ENCODE measurements at regions not wholly inside any gene's neighbourhood (a gene's known extent, or its start where the extent isn't known, plus 50 kb on each side); places are given as distances from the start of the nearest gene placed in this dataset.

- no peaks in the 10 kb centered on the region for H3K27me3 Mint-ChIP-seq
- H3K36me3 Mint-ChIP-seq, result no peaks in the 10 kb centered on the region
- no peak overlapping the region for H3K4me3 Mint-ChIP-seq
- H3K9me3 Mint-ChIP-seq, result peaks cover 8% of the 10 kb centered on the region
- H3K4me1 Mint-ChIP-seq, result no peaks in the 10 kb centered on the region
- no peak for ATAC-seq
- no peak overlapping the region for H3K27ac Mint-ChIP-seq
These were observed 156.3 kb downstream of the IRS1 start for GRCh38 chr2:226643030-226643945.

- Mint-ChIP-seq H3K27me3 (no peaks in the 10 kb centered on the region), H3K4me1 (no peaks in the 10 kb centered on the region), H3K4me3 (no peak overlapping the region), H3K27ac (no peak overlapping the region), H3K9me3 (peaks cover 8% of the 10 kb centered on the region), H3K36me3 (no peaks in the 10 kb centered on the region)
- ATAC-seq, result no peak
These were observed 158.6 kb downstream of the IRS1 start for GRCh38 chr2:226641008-226641407.

DNA sequence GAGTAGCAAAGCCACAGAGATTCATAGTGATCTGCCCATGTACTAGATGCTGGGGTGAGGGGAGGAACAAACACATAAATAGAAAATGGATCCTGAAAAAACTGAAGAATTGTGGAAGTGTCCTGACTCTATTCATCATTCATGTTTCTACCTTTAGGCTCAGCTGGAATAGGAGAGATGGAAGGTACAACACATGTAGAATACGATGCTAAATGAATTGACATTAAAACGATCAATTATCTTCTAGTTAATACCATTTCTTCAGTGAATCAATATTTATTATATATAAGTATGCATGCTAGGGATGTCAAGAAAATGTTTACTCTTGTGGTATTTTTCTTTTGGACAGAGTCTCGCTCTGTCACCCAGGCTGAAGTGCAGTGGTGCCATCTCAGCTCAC lies 159.1 kb downstream of the IRS1 start:
- no peaks in the 10 kb centered on the region for H3K36me3 Mint-ChIP-seq
- no peaks in the 10 kb centered on the region for H3K4me1 Mint-ChIP-seq
- H3K4me3 Mint-ChIP-seq, result no peak overlapping the region
- no peak overlapping the region for H3K27ac Mint-ChIP-seq
- no peak for ATAC-seq
- peaks cover 8% of the 10 kb centered on the region for H3K9me3 Mint-ChIP-seq
- H3K27me3 Mint-ChIP-seq, result no peaks in the 10 kb centered on the region

DNA sequence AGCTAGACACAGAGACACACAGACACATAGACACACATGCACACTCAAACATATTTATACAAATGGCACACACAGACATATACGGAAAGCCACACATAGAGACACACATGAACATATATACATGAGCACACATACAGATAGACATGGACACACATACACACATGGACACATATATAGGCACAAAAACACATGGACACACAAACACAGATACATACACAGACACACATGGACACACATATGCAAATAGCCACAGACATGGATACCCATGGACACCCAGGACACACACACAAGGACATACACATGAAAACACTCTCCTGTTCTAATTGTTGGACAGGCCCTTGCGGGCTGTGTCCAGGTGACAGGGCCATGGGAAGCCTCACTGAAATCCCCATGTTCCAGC lies 160.1 kb downstream of the IRS1 start:
- no peaks in the 10 kb centered on the region for H3K4me1 Mint-ChIP-seq
- no peak overlapping the region for H3K27ac Mint-ChIP-seq
- no peak for ATAC-seq
- peaks cover 8% of the 10 kb centered on the region for H3K9me3 Mint-ChIP-seq
- H3K4me3 Mint-ChIP-seq, result no peak overlapping the region
- H3K36me3 Mint-ChIP-seq, result no peaks in the 10 kb centered on the region
- H3K27me3 Mint-ChIP-seq, result no peaks in the 10 kb centered on the region

DNA sequence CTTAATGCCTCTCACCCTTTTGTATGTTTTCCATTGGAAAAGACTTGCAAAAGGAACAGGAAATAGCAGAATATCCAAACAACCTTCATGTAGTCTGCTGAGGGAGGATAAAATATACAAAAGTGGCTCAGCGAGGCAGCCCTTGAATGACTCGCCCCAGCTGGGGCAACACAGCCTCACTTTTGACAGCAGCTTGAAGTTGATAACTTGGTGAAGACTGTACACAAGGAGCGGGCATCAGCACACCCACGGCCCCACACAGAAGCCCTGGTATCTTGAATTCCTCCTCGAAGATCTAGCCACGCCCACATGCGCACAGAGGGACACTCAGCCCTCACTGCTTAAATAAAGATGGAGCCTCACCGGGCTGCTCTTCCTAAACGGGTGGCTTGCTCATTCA lies 161.0 kb downstream of the IRS1 start:
- no peak overlapping the region for H3K27ac Mint-ChIP-seq
- H3K4me1 Mint-ChIP-seq, result no peaks in the 10 kb centered on the region
- peak; percentile 25 for ATAC-seq
- H3K4me3 Mint-ChIP-seq, result no peak overlapping the region
- no peaks in the 10 kb centered on the region for H3K27me3 Mint-ChIP-seq
- peaks cover 8% of the 10 kb centered on the region for H3K9me3 Mint-ChIP-seq
- no peaks in the 10 kb centered on the region for H3K36me3 Mint-ChIP-seq

DNA sequence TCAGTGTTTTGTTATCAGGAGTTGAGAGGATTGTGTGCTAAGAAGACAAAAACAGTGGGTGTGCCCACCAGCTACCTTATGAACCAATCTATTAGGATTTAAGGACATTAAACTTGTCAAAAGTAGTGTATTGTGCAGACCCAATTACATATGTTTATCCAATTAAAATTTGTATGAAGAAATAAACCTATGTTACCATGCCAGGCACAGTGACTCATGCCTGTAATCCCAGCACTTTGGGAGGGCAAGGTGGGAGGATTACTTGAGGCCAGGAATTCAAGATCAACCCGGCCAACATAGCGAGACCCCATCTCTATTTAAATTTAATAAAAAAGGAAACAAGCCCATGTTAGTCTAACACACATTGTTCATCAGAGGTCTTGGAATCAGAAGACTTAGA lies 162.2 kb downstream of the IRS1 start:
- ATAC-seq, result no peak
- peaks cover 8% of the 10 kb centered on the region for H3K9me3 Mint-ChIP-seq
- no peaks in the 10 kb centered on the region for H3K27me3 Mint-ChIP-seq
- no peaks in the 10 kb centered on the region for H3K36me3 Mint-ChIP-seq
- H3K4me1 Mint-ChIP-seq, result no peaks in the 10 kb centered on the region
- H3K27ac Mint-ChIP-seq, result no peak overlapping the region
- H3K4me3 Mint-ChIP-seq, result no peak overlapping the region

GRCh38 chr2:226636586-226636985 lies 163.0 kb downstream of the IRS1 start:
- Mint-ChIP-seq H3K4me3 (no peak overlapping the region), H3K9me3 (peaks cover 8% of the 10 kb centered on the region), H3K4me1 (no peaks in the 10 kb centered on the region), H3K27me3 (no peaks in the 10 kb centered on the region), H3K27ac (no peak overlapping the region), H3K36me3 (no peaks in the 10 kb centered on the region)
- ATAC-seq, result no peak

DNA sequence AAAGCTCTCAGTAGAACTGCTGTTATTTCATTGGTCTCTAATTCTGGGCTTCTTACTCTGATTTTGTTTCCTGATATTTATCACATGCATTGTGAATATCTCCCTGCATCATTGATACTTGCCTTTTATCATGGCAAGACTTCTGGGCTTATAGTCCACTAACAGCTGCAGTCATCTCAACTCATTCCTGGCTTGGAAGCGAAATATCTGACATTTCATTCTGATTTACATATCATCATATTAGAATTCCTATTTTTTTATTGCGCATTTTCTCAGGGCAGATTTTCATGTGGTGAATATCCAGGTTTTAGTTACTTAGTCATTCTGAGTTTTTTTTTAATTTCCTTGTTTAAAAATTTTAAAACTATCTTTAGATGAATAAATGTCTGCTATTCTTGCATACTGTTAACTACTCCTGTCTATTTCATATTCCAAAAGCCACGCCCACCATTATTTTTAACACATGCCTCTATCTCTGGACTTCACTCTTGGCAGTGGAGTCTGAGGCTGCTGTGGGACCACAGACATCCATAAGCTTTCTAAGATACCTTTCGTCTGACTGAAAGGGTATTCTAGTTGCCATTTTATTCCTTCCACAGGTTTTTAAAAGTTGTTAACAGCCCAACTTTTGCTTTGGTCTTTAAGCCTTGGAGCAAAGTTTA lies 164.5 kb downstream of the IRS1 start:
- peaks cover 8% of the 10 kb centered on the region for H3K9me3 Mint-ChIP-seq
- H3K4me1 Mint-ChIP-seq, result no peaks in the 10 kb centered on the region
- no peak overlapping the region for H3K4me3 Mint-ChIP-seq
- H3K36me3 Mint-ChIP-seq, result no peaks in the 10 kb centered on the region
- no peak overlapping the region for H3K27ac Mint-ChIP-seq
- ATAC-seq, result no peak
- peaks cover 5% of the 10 kb centered on the region for H3K27me3 Mint-ChIP-seq

- ATAC-seq, result no peak
- Mint-ChIP-seq H3K36me3 (no peaks in the 10 kb centered on the region), H3K4me1 (no peaks in the 10 kb centered on the region), H3K4me3 (no peak overlapping the region), H3K27me3 (peaks cover 5% of the 10 kb centered on the region), H3K27ac (no peak overlapping the region), H3K9me3 (no peaks in the 10 kb centered on the region)
These were observed 167.9 kb downstream of the IRS1 start for GRCh38 chr2:226631671-226632070.

DNA sequence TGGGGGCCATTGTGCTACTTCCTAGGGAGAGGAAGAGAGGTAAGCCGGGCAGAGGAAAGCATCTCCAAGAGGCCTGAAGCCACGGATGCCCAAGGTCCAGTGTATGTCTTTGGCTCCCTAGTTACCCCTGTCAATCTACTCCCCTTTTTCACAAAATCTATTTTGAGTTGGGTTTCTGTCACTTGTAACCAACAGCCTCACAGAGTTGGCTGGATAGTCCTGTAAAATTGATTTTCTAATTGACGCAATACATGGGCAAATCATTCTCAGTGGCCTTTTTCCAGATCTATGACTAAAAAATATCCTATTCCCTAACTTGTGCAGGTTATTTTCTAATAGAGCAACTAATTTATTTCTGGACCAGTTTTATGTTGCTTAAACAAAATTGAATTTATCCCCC lies 168.4 kb downstream of the IRS1 start:
- Mint-ChIP-seq H3K36me3 (no peaks in the 10 kb centered on the region), H3K4me3 (no peak overlapping the region), H3K27ac (no peak overlapping the region), H3K27me3 (peaks cover 5% of the 10 kb centered on the region), H3K4me1 (no peaks in the 10 kb centered on the region), H3K9me3 (no peaks in the 10 kb centered on the region)
- ATAC-seq, result no peak

DNA sequence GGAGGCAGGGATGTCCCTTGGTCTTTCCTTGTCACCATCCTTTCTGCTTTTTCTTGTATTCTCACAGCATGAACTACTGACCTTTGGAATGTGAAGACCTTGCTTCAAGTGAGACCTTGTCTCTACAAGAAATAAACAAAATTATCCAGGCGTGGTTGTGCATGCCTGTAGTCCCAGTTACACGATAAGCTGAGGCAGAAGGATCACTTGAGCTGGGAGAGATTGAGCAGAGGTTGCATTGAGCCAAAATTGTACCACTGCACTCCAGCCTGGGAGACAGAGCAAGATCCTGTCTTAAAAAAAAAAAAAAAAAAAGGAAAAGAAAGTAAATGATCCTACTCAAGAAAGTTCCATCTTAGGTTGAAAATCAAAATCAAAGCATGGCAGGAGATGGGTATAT lies 173.7 kb downstream of the IRS1 start:
- peaks cover 13% of the 10 kb centered on the region for H3K27me3 Mint-ChIP-seq

GRCh38 chr2:226623587-226624368 lies 175.8 kb downstream of the IRS1 start:
- ATAC-seq, result no peak
- no peaks in the 10 kb centered on the region for H3K9me3 Mint-ChIP-seq
- peaks cover 8% of the 10 kb centered on the region for H3K27me3 Mint-ChIP-seq
- no peak overlapping the region for H3K4me3 Mint-ChIP-seq
- no peaks in the 10 kb centered on the region for H3K4me1 Mint-ChIP-seq
- H3K27ac Mint-ChIP-seq, result no peak overlapping the region
- H3K36me3 Mint-ChIP-seq, result no peaks in the 10 kb centered on the region

More for the DNA sequence above, 173.7 kb downstream of the IRS1 start:
- no peaks in the 10 kb centered on the region for H3K36me3 Mint-ChIP-seq
- H3K4me1 Mint-ChIP-seq, result no peaks in the 10 kb centered on the region
- no peak overlapping the region for H3K27ac Mint-ChIP-seq
- ATAC-seq, result no peak
- no peak overlapping the region for H3K4me3 Mint-ChIP-seq
- H3K9me3 Mint-ChIP-seq, result no peaks in the 10 kb centered on the region

DNA sequence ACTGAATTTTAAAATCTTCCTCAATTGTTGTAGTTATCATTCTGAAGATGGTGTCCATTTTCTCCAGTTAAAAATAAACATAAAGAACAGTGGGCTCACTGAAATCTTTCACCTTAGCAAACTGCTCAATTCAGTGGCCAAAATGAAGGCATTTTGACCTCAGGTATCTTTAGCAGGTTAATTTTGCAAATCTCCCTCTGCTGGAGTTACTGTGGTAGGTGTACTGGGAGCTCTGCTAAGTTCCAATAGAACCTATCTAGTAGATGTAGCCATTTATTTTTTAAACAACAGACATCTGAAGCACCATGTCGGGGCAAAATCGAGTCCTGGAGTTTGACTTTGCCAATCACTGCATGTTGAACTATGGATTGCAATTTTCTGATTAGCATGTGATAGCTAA lies 177.1 kb downstream of the IRS1 start:
- Mint-ChIP-seq H3K9me3 (no peaks in the 10 kb centered on the region), H3K27ac (no peak overlapping the region), H3K27me3 (peaks cover 8% of the 10 kb centered on the region), H3K4me3 (no peak overlapping the region), H3K36me3 (no peaks in the 10 kb centered on the region), H3K4me1 (no peaks in the 10 kb centered on the region)
- ATAC-seq, result no peak

GRCh38 chr2:226620176-226620575 lies 179.4 kb downstream of the IRS1 start:
- Mint-ChIP-seq H3K36me3 (no peaks in the 10 kb centered on the region), H3K9me3 (no peaks in the 10 kb centered on the region), H3K27ac (no peak overlapping the region), H3K27me3 (peaks cover 8% of the 10 kb centered on the region), H3K4me3 (no peak overlapping the region), H3K4me1 (no peaks in the 10 kb centered on the region)
- no peak for ATAC-seq

DNA sequence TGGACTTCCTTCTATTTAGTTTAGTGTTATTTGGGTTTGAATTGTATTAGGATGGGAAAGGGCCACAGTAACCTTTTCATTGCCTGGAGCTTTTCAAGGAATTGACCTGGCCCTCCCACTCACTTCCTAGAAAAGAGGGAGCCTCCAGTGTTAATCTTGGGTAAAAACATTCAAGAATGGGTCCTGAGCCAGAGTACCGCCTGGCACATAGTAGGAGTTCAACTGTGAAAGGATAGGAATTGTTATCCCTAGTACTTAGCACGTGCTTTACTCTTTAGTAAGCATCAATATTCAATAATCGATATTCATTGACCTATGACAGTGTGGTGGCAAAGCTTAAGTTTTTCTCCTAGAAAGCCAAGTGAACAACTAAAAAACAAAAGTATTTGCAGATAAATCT lies 179.9 kb downstream of the IRS1 start:
- Mint-ChIP-seq H3K4me3 (no peak overlapping the region), H3K27me3 (peaks cover 8% of the 10 kb centered on the region), H3K27ac (no peak overlapping the region), H3K36me3 (no peaks in the 10 kb centered on the region), H3K4me1 (no peaks in the 10 kb centered on the region), H3K9me3 (no peaks in the 10 kb centered on the region)
- ATAC-seq, result no peak
